B cell (primary cell): ENCODE measurements at regions not wholly inside any gene's neighbourhood (a gene's known extent, or its start where the extent isn't known, plus 50 kb on each side); places are given as distances from the start of the nearest gene placed in this dataset.

Source experiments
- ATAC-seq: fragments of 200-7000 bp; cut with Tn5 transposase; one replicate; pipeline ENCODE4 v1.10.0; 2021; ENCODE audit warnings: low read depth, mild to moderate bottlenecking, moderate number of reproducible peaks, moderate library complexity
- CTCF ChIA-PET: fragments of 350-600 bp; sonication (Branson Sonifier 250); formaldehyde crosslinking; loops from one replicate; lab custom pipeline; 2021; ENCODE audit warnings: antibody characterized with exemption, inconsistent platforms; lab: Charles Lee
- POLR2A ChIA-PET: fragments of 350-600 bp; sonication (Branson Sonifier 250); formaldehyde crosslinking; loops from one replicate; lab custom pipeline; 2021; ENCODE audit warnings: antibody characterized with exemption; lab: Charles Lee
- DNase-seq: peaks from one replicate; pipeline ENCODE4 v3.0.0; 2013
- H2AFZ ChIP-seq: 2 replicates; pipeline ENCODE4 v1.6.1; 2012; ENCODE audit warnings: mild to moderate bottlenecking, low read depth, low read length; ENCODE audit not compliant: insufficient read depth, poor library complexity, severe bottlenecking
- H3K27ac ChIP-seq, 2 donors: 1 replicate in 1 of 2; 2 replicates in 1 of 2; pipeline ENCODE4 v1.5.1; 2012 to 2013; ENCODE audit warnings: low read length in 2 of 2, mild to moderate bottlenecking in 2 of 2, moderate library complexity in 1 of 2
- H3K27me3 ChIP-seq, 4 experiments: fragments of 200-600 bp in 1 of 4; sonication (generic) in 1 of 4; replicated peaks in 1 of 4; 1 replicate in 2 of 4; 2 replicates in 2 of 4; pipeline versions ENCODE4 v1.6.1 to v1.7.0; 2013 to 2016; ENCODE audit warnings: low read length in 3 of 4, mild to moderate bottlenecking in 2 of 4, mixed read lengths in 1 of 4, moderate library complexity in 1 of 4; ENCODE audit not compliant: insufficient read depth in 4 of 4, control insufficient read depth in 3 of 4; ENCODE audit errors: control extremely low read depth in 1 of 4
- H3K36me3 ChIP-seq, 2 experiments: replicated peaks in 1 of 2; 1 replicate in 1 of 2; 2 replicates in 1 of 2; pipeline versions ENCODE4 v1.6.1 to v1.7.1; 2013; ENCODE audit warnings: low read length in 1 of 2; ENCODE audit not compliant: insufficient read depth in 2 of 2, control insufficient read depth in 1 of 2; ENCODE audit errors: control extremely low read depth in 1 of 2, extremely low read depth in 1 of 2
- H3K4me1 ChIP-seq, 2 donors: fragments of 200-600 bp in 1 of 2; sonication (generic) in 1 of 2; 1 replicate in 1 of 2; 2 replicates in 1 of 2; pipeline versions ENCODE4 v1.5.1 to v1.6.1; 2013 to 2017; ENCODE audit warnings: low read length in 2 of 2; ENCODE audit not compliant: control insufficient read depth in 2 of 2, insufficient read depth in 2 of 2
- H3K4me2 ChIP-seq: replicated peaks from 2 replicates; pipeline ENCODE3; 2012; ENCODE audit warnings: mild to moderate bottlenecking, low read depth, low read length; ENCODE audit not compliant: poor library complexity, severe bottlenecking
- H3K4me3 ChIP-seq, 5 experiments: fragments of 200-600 bp in 1 of 5; sonication (generic) in 1 of 5; 1 replicate in 3 of 5; 2 replicates in 2 of 5; pipeline versions ENCODE4 v1.5.1 to v1.7.0; 2011 to 2016; ENCODE audit warnings: low read length in 4 of 5, mild to moderate bottlenecking in 4 of 5, low read depth in 2 of 5, control low read depth in 1 of 5, moderate library complexity in 1 of 5; ENCODE audit not compliant: insufficient read depth in 1 of 5; ENCODE audit errors: control extremely low read depth in 1 of 5, extremely low read depth in 1 of 5
- H3K79me2 ChIP-seq: fragments of 200-600 bp; sonication (generic); one replicate; pipeline ENCODE4 v1.6.0; 2016; ENCODE audit warnings: low read length; ENCODE audit not compliant: control insufficient read depth, insufficient read depth
- H3K9ac ChIP-seq: fragments of 200-600 bp; sonication (generic); 2 replicates; pipeline ENCODE4 v1.6.1; 2017; ENCODE audit warnings: mild to moderate bottlenecking, low read length, moderate library complexity
- H3K9me3 ChIP-seq, 3 donors: one replicate each; pipeline versions ENCODE4 v1.6.1 to v1.7.1; 2013; ENCODE audit warnings: low read length in 2 of 3; ENCODE audit not compliant: control insufficient read depth in 2 of 3, insufficient read depth in 1 of 3; ENCODE audit errors: control extremely low read depth in 1 of 3
- H4K20me1 ChIP-seq: 2 replicates; pipeline ENCODE4 v1.6.0; 2012; ENCODE audit warnings: mild to moderate bottlenecking, low read length; ENCODE audit not compliant: insufficient read depth, control insufficient read depth, poor library complexity, severe bottlenecking
- H3K27ac Mint-ChIP-seq: one replicate; pipeline ENCODE4 v1.8.0; 2021; ENCODE audit warnings: mixed read lengths
- H3K27me3 Mint-ChIP-seq: one replicate; pipeline ENCODE4 v1.8.0; 2021; ENCODE audit warnings: mixed read lengths
- H3K4me1 Mint-ChIP-seq: one replicate; pipeline ENCODE4 v1.8.0; 2021; ENCODE audit warnings: mixed read lengths
- H3K4me3 Mint-ChIP-seq: one replicate; pipeline ENCODE4 v1.8.0; 2021; ENCODE audit warnings: mixed read lengths
- H3K9me3 Mint-ChIP-seq: one replicate; pipeline ENCODE4 v1.8.0; 2022; ENCODE audit warnings: mixed read lengths; ENCODE audit not compliant: insufficient read depth
- CTCF ChIP-seq: fragments of 200-600 bp; IDR thresholded peaks from one replicate; pipeline ENCODE4 v1.8.0; 2022; ENCODE audit warnings: antibody characterized with exemption, mild to moderate bottlenecking
- EZH2 ChIP-seq: IDR thresholded peaks from 2 replicates; pipeline ENCODE4 v1.6.1; 2012; ENCODE audit warnings: borderline replicate concordance, low read depth, mild to moderate bottlenecking, moderate library complexity, low read length; ENCODE audit not compliant: insufficient read depth, poor library complexity, severe bottlenecking
- WGBS: methylation state at CpG from one replicate; pipeline ENCODE4 v1.1.5; 2013; ENCODE audit warnings: missing lambda C conversion rate; ENCODE audit not compliant: insufficient coverage; 5-methylcytosine and 5-hydroxymethylcytosine counted together
- intact Hi-C: fragments of 100-400 bp; cut with micrococcal nuclease; formaldehyde crosslinking; loops from one replicate; pipeline ENCODE4 v1.10.0; 2022

GRCh38 chr11:82494988-82495432 lies 238.7 kb downstream of the FAM181B start:
- H3K4me1 ChIP-seq, result no peaks in the 10 kb centered on the region
- CTCF ChIA-PET, result interaction anchor here (0.6 kb wide), 1 partner anchor 201 kb away, joined by 3 read pairs; no protein-coding TSS in a partner anchor
- no peak overlapping the region for H3K4me2 ChIP-seq
- H3K4me3 ChIP-seq, result no peak overlapping the region
- H3K9ac ChIP-seq, result no peak overlapping the region
- WGBS, result 36% methylated on average over 3 of the region's 3 CpGs
- Mint-ChIP-seq H3K27me3 (peaks cover 6% of the 10 kb centered on the region), H3K4me1 (no peaks in the 10 kb centered on the region), H3K9me3 (peaks cover 2% of the 10 kb centered on the region), H3K27ac (no peak overlapping the region), H3K4me3 (no peak overlapping the region)
- H2AFZ ChIP-seq, result no peak overlapping the region
- H3K9me3 ChIP-seq, result no peaks in the 10 kb centered on the region
- no peaks in the 10 kb centered on the region for H3K79me2 ChIP-seq
- intact Hi-C loops, result no loop called here
- POLR2A ChIA-PET, result no interaction called here
- H4K20me1 ChIP-seq, result no peaks in the 10 kb centered on the region
- H3K36me3 ChIP-seq, result no peaks in the 10 kb centered on the region
- no peak overlapping the region for H3K27ac ChIP-seq
- no peak for TF ChIP-seq CTCF
- TF ChIP-seq EZH2, result no peak
- peaks cover 0 to 5% (median 0%) of the 10 kb centered on the region in 4 experiments for H3K27me3 ChIP-seq
- DNase-seq, result peak; percentile 10
- ATAC-seq, result no peak

GRCh38 chr11:82474876-82475275 lies 258.8 kb downstream of the FAM181B start:
- no peaks in the 10 kb centered on the region for H3K4me1 Mint-ChIP-seq
- no peak overlapping the region for H3K4me2 ChIP-seq
- intact Hi-C loops, result no loop called here
- H3K4me1 ChIP-seq, result no peaks in the 10 kb centered on the region
- H3K9me3 Mint-ChIP-seq, result no peaks in the 10 kb centered on the region
- no peak overlapping the region for H3K4me3 ChIP-seq
- no peaks in the 10 kb centered on the region for H3K36me3 ChIP-seq
- H3K27ac Mint-ChIP-seq, result no peak overlapping the region
- no peaks in the 10 kb centered on the region for H3K9me3 ChIP-seq
- no CpG with 5 or more reads among the region's 3 CpGs for WGBS
- H3K27me3 ChIP-seq, result no peaks in the 10 kb centered on the region
- ATAC-seq (no peak), DNase-seq (no peak)
- POLR2A ChIA-PET, result no interaction called here
- no peak overlapping the region for H3K27ac ChIP-seq
- TF ChIP-seq EZH2, result no peak
- no peak for TF ChIP-seq CTCF
- no peak overlapping the region for H3K4me3 Mint-ChIP-seq
- no peaks in the 10 kb centered on the region for H3K79me2 ChIP-seq
- H4K20me1 ChIP-seq, result no peaks in the 10 kb centered on the region
- no peak overlapping the region for H2AFZ ChIP-seq
- H3K9ac ChIP-seq, result no peak overlapping the region
- CTCF ChIA-PET, result no interaction called here
- H3K27me3 Mint-ChIP-seq, result no peaks in the 10 kb centered on the region
